ENCODE measurements at regions not wholly inside any gene's neighbourhood (a gene's known extent, or its start where the extent isn't known, plus 50 kb on each side); places are given as distances from the start of the nearest gene placed in this dataset.

DNA sequence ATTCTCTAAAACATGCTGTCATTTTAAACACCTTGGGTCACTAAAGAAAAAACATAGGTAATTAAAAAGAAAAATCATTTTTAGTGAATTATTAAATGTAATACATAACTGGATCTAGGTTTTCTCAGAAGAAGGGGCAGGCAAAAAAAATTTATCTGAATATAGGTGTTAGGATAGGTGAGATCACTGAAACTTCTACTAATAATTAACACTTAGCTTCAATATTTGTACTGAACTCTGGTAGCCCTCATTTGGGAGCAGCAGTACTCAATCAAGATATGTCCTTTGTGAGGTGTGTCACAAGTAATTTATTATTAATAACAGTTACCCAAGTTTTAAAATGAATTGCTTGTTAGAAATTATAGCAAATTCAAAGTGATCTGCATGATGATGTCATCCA is 103.6 kb downstream of the ATP23 start:
- DNase-seq: no peak
- H3K9ac ChIP-seq: no peak overlapping the region
- H3K27me3 ChIP-seq (ENCODE audit: insufficient read depth): no peaks in the 10 kb centered on the region
- no peaks in the 10 kb centered on the region for H3K4me1 ChIP-seq (ENCODE audit: control insufficient read depth in 1 of 2, insufficient read depth in 2 of 2, low read depth in 1 of 2, low read length in 1 of 2)
- no peaks in the 10 kb centered on the region for H3F3A ChIP-seq (replicated peaks; ENCODE audit: insufficient read depth)
- no peaks in the 10 kb centered on the region for H3K79me2 ChIP-seq (ENCODE audit: insufficient read depth)
- no peak overlapping the region for H3K27ac ChIP-seq (ENCODE audit: low read depth in 2 of 2, low read length in 1 of 2)
- H3K9me3 ChIP-seq: no peaks in the 10 kb centered on the region
- TF ChIP-seq ELF1 (IDR thresholded peaks at IDR 0.05) (no peak), TCF12 (IDR thresholded peaks at IDR 0.05) (no peak), MXI1 (IDR thresholded peaks at IDR 0.05; ENCODE audit: low read depth, low read length) (no peak), JUND (IDR thresholded peaks at IDR 0.05) (no peak), GATA2 (CRISPR knock-in tag; IDR thresholded peaks at IDR 0.05) (no peak), RFX5 (IDR thresholded peaks at IDR 0.05; ENCODE audit: low read length) (no peak), GABPA (IDR thresholded peaks at IDR 0.05; ENCODE audit: low read depth) (no peak), SMC3 (IDR thresholded peaks at IDR 0.05; ENCODE audit: low read depth, low read length) (no peak), EZH2phosphoT487 (IDR thresholded peaks at IDR 0.05; ENCODE audit: borderline replicate concordance, low read depth) (no peak), FOXM1 (IDR thresholded peaks at IDR 0.05; ENCODE audit: low read depth) (no peak), RXRA (IDR thresholded peaks at IDR 0.05; ENCODE audit: borderline replicate concordance, low read depth) (no peak), REST (IDR thresholded peaks at IDR 0.05; ENCODE audit: low read depth, low read length) (no peak), ZBTB33 (IDR thresholded peaks at IDR 0.05; ENCODE audit: borderline replicate concordance, low read depth) (no peak)
- TF ChIP-seq, protein P1, sequence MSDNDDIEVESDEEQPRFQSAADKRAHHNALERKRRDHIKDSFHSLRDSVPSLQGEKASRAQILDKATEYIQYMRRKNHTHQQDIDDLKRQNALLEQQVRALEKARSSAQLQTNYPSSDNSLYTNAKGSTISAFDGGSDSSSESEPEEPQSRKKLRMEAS (IDR thresholded peaks at IDR 0.05; ENCODE audit: low read depth): no peak
- TF ChIP-seq, protein P2, sequence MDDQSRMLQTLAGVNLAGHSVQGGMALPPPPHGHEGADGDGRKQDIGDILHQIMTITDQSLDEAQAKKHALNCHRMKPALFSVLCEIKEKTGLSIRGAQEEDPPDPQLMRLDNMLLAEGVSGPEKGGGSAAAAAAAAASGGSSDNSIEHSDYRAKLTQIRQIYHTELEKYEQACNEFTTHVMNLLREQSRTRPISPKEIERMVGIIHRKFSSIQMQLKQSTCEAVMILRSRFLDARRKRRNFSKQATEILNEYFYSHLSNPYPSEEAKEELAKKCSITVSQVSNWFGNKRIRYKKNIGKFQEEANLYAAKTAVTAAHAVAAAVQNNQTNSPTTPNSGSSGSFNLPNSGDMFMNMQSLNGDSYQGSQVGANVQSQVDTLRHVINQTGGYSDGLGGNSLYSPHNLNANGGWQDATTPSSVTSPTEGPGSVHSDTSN (IDR thresholded peaks at IDR 0.05): no peak
- CTCF ChIA-PET: no interaction called here
- H4K20me1 ChIP-seq (ENCODE audit: insufficient read depth): no peaks in the 10 kb centered on the region
- H3K36me3 ChIP-seq (replicated peaks in 1 of 2; ENCODE audit: control insufficient read depth in 1 of 2, insufficient read depth in 2 of 2, low read length in 1 of 2): no peaks in the 10 kb centered on the region
- no peak overlapping the region for H2AFZ ChIP-seq (ENCODE audit: low read depth)
- H3K4me2 ChIP-seq: no peak overlapping the region
- H3K9me2 ChIP-seq: no peaks in the 10 kb centered on the region
- POLR2A ChIA-PET: no interaction called here
- H3K4me3 ChIP-seq (ENCODE audit: low read depth in 2 of 2, low read length in 1 of 2): no peak overlapping the region
